Body of pancreas (tissue), 4 donors: ENCODE measurements at regions not wholly inside any gene's neighbourhood (a gene's known extent, or its start where the extent isn't known, plus 50 kb on each side); places are given as distances from the start of the nearest gene placed in this dataset.
A peak's percentile ranks its signal among the peaks of the same experiment; 100 is the strongest.

Experiments used
- ATAC-seq: fragments of 150-250 bp; one replicate; pipeline ENCODE4 v1.9.1; 2016
- DNase-seq, 4 donors: peaks; one replicate each; pipeline ENCODE4 v3.0.0-alpha.2; 2019
- H3K27ac ChIP-seq, 4 donors: fragments of 200-600 bp; sonication (generic); 1 replicate in 3 of 4; 2 replicates in 1 of 4; pipeline versions ENCODE4 v1.5.1 to v1.6.1; 2016 to 2019; ENCODE audit warnings: mild to moderate bottlenecking in 1 of 4, mixed read lengths in 1 of 4, moderate library complexity in 1 of 4
- H3K27me3 ChIP-seq, 2 donors: fragments of 200-600 bp; sonication (generic); one replicate each; pipeline ENCODE4 v1.6.0; 2016; ENCODE audit warnings: mild to moderate bottlenecking in 1 of 2
- H3K36me3 ChIP-seq, 2 donors: fragments of 200-600 bp; sonication (generic); replicated peaks in 1 of 2; 2 replicates each; pipeline ENCODE4 v1.5.1; 2016; ENCODE audit warnings: low read depth in 2 of 2; ENCODE audit not compliant: insufficient read depth in 1 of 2
- H3K4me1 ChIP-seq: fragments of 200-600 bp; sonication (generic); one replicate; pipeline ENCODE4 v1.6.0; 2016
- H3K4me3 ChIP-seq, 2 donors: fragments of 200-600 bp; sonication (generic); 1 replicate in 1 of 2; 2 replicates in 1 of 2; pipeline ENCODE4 v1.5.1; 2016 to 2019
- H3K9me3 ChIP-seq, 3 donors: fragments of 200-600 bp; sonication (generic); 1 replicate in 2 of 3; 2 replicates in 1 of 3; pipeline ENCODE4 v1.5.1; 2016
- CTCF ChIP-seq, 7 experiments: fragments of 450-650 bp in 4 of 7; fragments of 200-600 bp in 3 of 7; sonication (generic) in 3 of 7; IDR thresholded peaks; one replicate each; pipeline ENCODE4 v1.5.1; 2016 to 2019; ENCODE audit warnings: antibody characterized with exemption in 7 of 7
- POLR2A ChIP-seq, 3 donors: fragments of 450-650 bp; IDR thresholded peaks; one replicate each; pipeline ENCODE4 v1.6.1; 2016; ENCODE audit warnings: antibody characterized with exemption in 3 of 3, mild to moderate bottlenecking in 2 of 3
- WGBS, 2 donors: methylation state at CpG; one replicate each; pipeline ENCODE4 v1.1.5; 2017; 5-methylcytosine and 5-hydroxymethylcytosine counted together
- intact Hi-C: fragments of 100-400 bp; cut with DNase I; formaldehyde crosslinking; loops from one replicate; pipeline ENCODE4 v1.15.1; 2023

- DNase-seq (peak in 3 of 4 donors; percentile 10 to 27 (median 19)), ATAC-seq (peak; percentile 52)
- Histone ChIP-seq H3K9me3 (peaks cover 0 to 4% (median 0%) of the 10 kb centered on the region in 3 donors), H3K4me1 (no peaks in the 10 kb centered on the region), H3K27me3 (no peaks in the 10 kb centered on the region), H3K36me3 (no peaks in the 10 kb centered on the region), H3K4me3 (no peak overlapping the region), H3K27ac (no peak overlapping the region)
- intact Hi-C loops = no loop called here
- TF ChIP-seq CTCF (IDR thresholded peaks at IDR 0.05) (peak in 6 of 7 experiments; percentile 30 to 55 (median 44)), POLR2A (IDR thresholded peaks at IDR 0.05) (no peak)
- WGBS, 2 donors = 23 to 28% methylated on average over 12 of the region's 12 CpGs
Observed at GRCh38 chr5:6820851-6821479, 107.7 kb downstream of the TENT4A start.

GRCh38 chr5:6822068-6822467 lies 108.8 kb downstream of the TENT4A start:
- no peaks in the 10 kb centered on the region for H3K4me1 ChIP-seq
- 88 to 93% methylated on average over 8 of the region's 8 CpGs for WGBS, 2 donors
- no peak overlapping the region for H3K4me3 ChIP-seq
- intact Hi-C loops = no loop called here
- peaks cover 0 to 4% (median 0%) of the 10 kb centered on the region in 3 donors for H3K9me3 ChIP-seq
- no peaks in the 10 kb centered on the region for H3K27me3 ChIP-seq
- H3K36me3 ChIP-seq = no peaks in the 10 kb centered on the region
- DNase-seq (no peak), ATAC-seq (no peak)
- no peak overlapping the region for H3K27ac ChIP-seq
- TF ChIP-seq CTCF (IDR thresholded peaks at IDR 0.05) = no peak
- no peak for TF ChIP-seq POLR2A (IDR thresholded peaks at IDR 0.05)

- WGBS, 2 donors = 70 to 72% methylated on average over 27 of the region's 27 CpGs
- Histone ChIP-seq H3K36me3 (no peaks in the 10 kb centered on the region), H3K27ac (no peak overlapping the region), H3K4me3 (no peak overlapping the region), H3K9me3 (peaks cover 0 to 4% (median 0%) of the 10 kb centered on the region in 3 donors), H3K27me3 (no peaks in the 10 kb centered on the region), H3K4me1 (no peaks in the 10 kb centered on the region)
- intact Hi-C loops = no loop called here
- ATAC-seq = no peak
- DNase-seq = no peak
- no peak for TF ChIP-seq POLR2A (IDR thresholded peaks at IDR 0.05)
- TF ChIP-seq CTCF (IDR thresholded peaks at IDR 0.05) = no peak
Observed at GRCh38 chr5:6822556-6823343, 109.5 kb downstream of the TENT4A start.

- DNase-seq (no peak), ATAC-seq (no peak)
- Histone ChIP-seq H3K27me3 (no peaks in the 10 kb centered on the region), H3K36me3 (no peaks in the 10 kb centered on the region), H3K4me3 (no peak overlapping the region), H3K4me1 (no peaks in the 10 kb centered on the region), H3K9me3 (peaks cover 0 to 4% (median 0%) of the 10 kb centered on the region in 3 donors), H3K27ac (no peak overlapping the region)
- 81 to 82% methylated on average over 10 of the region's 10 CpGs for WGBS, 2 donors
- no peak for TF ChIP-seq CTCF (IDR thresholded peaks at IDR 0.05)
- TF ChIP-seq POLR2A (IDR thresholded peaks at IDR 0.05) = no peak
- intact Hi-C loops = no loop called here
Observed at GRCh38 chr5:6823996-6824395, 110.8 kb downstream of the TENT4A start.
